Upper lobe of right lung (tissue), 1 donor: ENCODE measurements at regions not wholly inside any gene's neighbourhood (a gene's known extent, or its start where the extent isn't known, plus 50 kb on each side); places are given as distances from the start of the nearest gene placed in this dataset.

Experiments
- ATAC-seq: fragments of 200-7000 bp; cut with Tn5 transposase; one replicate; pipeline ENCODE4 v1.9.1; 2020; ENCODE audit warnings: mild to moderate bottlenecking, moderate library complexity
- DNase-seq: peaks from one replicate; pipeline ENCODE4 v3.0.0-alpha.2; 2020
- H3K27ac ChIP-seq: fragments of 200-600 bp; one replicate; pipeline ENCODE4 v1.8.0; 2022
- H3K27me3 ChIP-seq: fragments of 200-600 bp; one replicate; pipeline ENCODE4 v1.8.0; 2022; ENCODE audit warnings: mild to moderate bottlenecking
- H3K36me3 ChIP-seq: fragments of 200-600 bp; one replicate; pipeline ENCODE4 v1.8.0; 2022
- H3K4me1 ChIP-seq: fragments of 200-600 bp; one replicate; pipeline ENCODE4 v1.8.0; 2022
- H3K4me3 ChIP-seq: fragments of 200-600 bp; one replicate; pipeline ENCODE4 v1.8.0; 2022; ENCODE audit warnings: mild to moderate bottlenecking
- H3K9me3 ChIP-seq: fragments of 200-600 bp; one replicate; pipeline ENCODE4 v1.8.0; 2022
- CTCF ChIP-seq: fragments of 200-600 bp; IDR thresholded peaks from one replicate; pipeline ENCODE4 v1.8.0; 2022; ENCODE audit warnings: antibody characterized with exemption
- intact Hi-C: fragments of 100-400 bp; cut with DNase I; formaldehyde crosslinking; loops from one replicate; pipeline ENCODE4 v1.11.0; 2022
- donor health status: DM: no; HTN: yes; CAD: no; lungs with severe emphysema.

- intact Hi-C loops = no loop called here
- Histone ChIP-seq H3K27me3 (no peaks in the 10 kb centered on the region), H3K4me1 (peaks cover 61% of the 10 kb centered on the region), H3K36me3 (no peaks in the 10 kb centered on the region), H3K9me3 (no peaks in the 10 kb centered on the region), H3K4me3 (no peak overlapping the region), H3K27ac (no peak overlapping the region)
- no peak for TF ChIP-seq CTCF
- no peak for DNase-seq
- no peak for ATAC-seq
Measured at GRCh38 chr2:43104106-43104505, 122.3 kb downstream of the ZFP36L2 start.

DNA sequence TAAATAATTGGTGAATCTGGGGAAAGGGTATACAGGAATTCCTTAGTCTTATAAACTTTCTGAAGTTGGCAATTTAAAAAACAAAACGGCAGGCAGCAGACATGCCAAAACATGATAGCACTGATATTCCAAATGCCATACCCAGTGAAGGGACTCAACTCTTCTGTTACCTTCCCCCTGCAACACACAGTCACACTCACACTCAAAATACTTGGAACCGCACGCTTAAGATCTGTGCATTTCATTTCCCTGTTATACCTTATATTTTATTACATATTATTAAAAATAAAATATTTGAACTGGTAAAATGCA, 123.4 kb downstream of the ZFP36L2 start:
- ATAC-seq (no peak), DNase-seq (no peak)
- H3K4me3 ChIP-seq = no peak overlapping the region
- H3K36me3 ChIP-seq = no peaks in the 10 kb centered on the region
- peak overlapping the region; percentile 87 for H3K27ac ChIP-seq
- H3K9me3 ChIP-seq = no peaks in the 10 kb centered on the region
- intact Hi-C loops = no loop called here
- no peak for TF ChIP-seq CTCF
- peaks cover 51% of the 10 kb centered on the region for H3K4me1 ChIP-seq
- H3K27me3 ChIP-seq = no peaks in the 10 kb centered on the region

DNA sequence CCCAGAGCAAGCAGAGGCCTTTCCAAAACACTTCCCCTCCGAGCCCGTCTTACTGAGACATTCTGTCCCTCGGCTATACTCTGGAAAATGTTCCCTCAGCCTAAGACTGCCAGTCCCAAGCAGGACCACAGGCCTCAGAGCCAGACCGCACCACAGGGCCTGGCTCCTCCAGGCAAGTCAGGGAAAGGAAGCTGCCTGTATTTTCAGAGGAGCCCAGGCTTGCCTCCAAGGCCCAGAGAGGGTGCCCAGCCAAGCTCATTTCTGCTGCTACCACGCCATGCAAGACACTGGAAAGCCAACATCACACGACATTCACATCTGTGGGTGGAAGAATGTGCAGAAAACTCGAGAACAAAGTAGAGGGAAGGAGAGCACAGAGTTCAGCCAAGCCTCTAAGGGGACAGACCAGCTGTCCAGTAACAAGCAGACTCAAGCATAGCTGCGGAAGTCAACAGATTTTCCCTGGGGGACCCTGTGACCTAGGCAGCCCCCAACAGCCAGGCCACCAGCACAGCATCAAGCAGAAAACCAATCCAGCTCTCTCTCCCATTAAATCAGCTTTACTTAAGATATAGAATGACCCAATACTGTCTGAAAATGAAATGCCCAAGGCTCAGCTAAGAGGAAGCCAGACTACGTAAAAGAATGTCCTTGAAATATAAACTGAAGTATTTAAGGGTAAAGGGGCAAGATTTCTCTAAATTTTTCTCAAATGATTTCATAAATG, 123.9 kb downstream of the ZFP36L2 start:
- peaks cover 47% of the 10 kb centered on the region for H3K4me1 ChIP-seq
- no peak for DNase-seq
- ATAC-seq = no peak
- H3K27me3 ChIP-seq = no peaks in the 10 kb centered on the region
- H3K4me3 ChIP-seq = no peak overlapping the region
- no peaks in the 10 kb centered on the region for H3K36me3 ChIP-seq
- peak overlapping the region; percentile 87 for H3K27ac ChIP-seq
- intact Hi-C loops = no loop called here
- no peak for TF ChIP-seq CTCF
- no peaks in the 10 kb centered on the region for H3K9me3 ChIP-seq

- Histone ChIP-seq H3K27ac (peak overlapping the region; percentile 87), H3K4me1 (peaks cover 46% of the 10 kb centered on the region), H3K36me3 (no peaks in the 10 kb centered on the region), H3K4me3 (peak overlapping the region; percentile 44), H3K9me3 (no peaks in the 10 kb centered on the region), H3K27me3 (no peaks in the 10 kb centered on the region)
- intact Hi-C loops = no loop called here
- no peak for DNase-seq
- ATAC-seq = no peak
- no peak for TF ChIP-seq CTCF
Measured at GRCh38 chr2:43101751-43102150, 124.7 kb downstream of the ZFP36L2 start.

- peak overlapping the region; percentile 44 for H3K4me3 ChIP-seq
- no peaks in the 10 kb centered on the region for H3K27me3 ChIP-seq
- intact Hi-C loops = no loop called here
- H3K4me1 ChIP-seq = peaks cover 40% of the 10 kb centered on the region
- ATAC-seq (peak; percentile 12), DNase-seq (no peak)
- no peak for TF ChIP-seq CTCF
- no peaks in the 10 kb centered on the region for H3K9me3 ChIP-seq
- no peaks in the 10 kb centered on the region for H3K36me3 ChIP-seq
- H3K27ac ChIP-seq = peak overlapping the region; percentile 87
Measured at GRCh38 chr2:43100883-43101662, 125.3 kb downstream of the ZFP36L2 start.
